Left cardiac atrium (tissue), 4 donors: ENCODE measurements at regions not wholly inside any gene's neighbourhood (a gene's known extent, or its start where the extent isn't known, plus 50 kb on each side); places are given as distances from the start of the nearest gene placed in this dataset.
A peak's percentile ranks its signal among the peaks of the same experiment; 100 is the strongest.

ENCODE experiments used
- ATAC-seq, 2 donors: fragments of 200-7000 bp; cut with Tn5 transposase; one replicate each; pipeline ENCODE4 v1.9.1; 2020; ENCODE audit warnings: mild to moderate bottlenecking in 2 of 2, moderate library complexity in 2 of 2
- DNase-seq: peaks from one replicate; pipeline ENCODE4 v3.0.0-alpha.2; 2020
- intact Hi-C, 2 donors: fragments of 100-400 bp; cut with DNase I; formaldehyde crosslinking; loops; one replicate each; pipeline versions ENCODE4 v1.14.1 to v1.15.1; 2022 to 2023
- donor health status: DM: no; HTN: yes; CAD: no.
- donor health status: DM: no; HTN: yes; CAD: no; lungs with severe emphysema.
- donor health status: DM: yes; HTN: yes; CAD: no.
- donor health status: Dilated cardiomyopathy.

- ATAC-seq (peak in 1 of 2 donors; percentile 59), DNase-seq (no peak)
- intact Hi-C loops: no loop called here
Measured at GRCh38 chr18:64333584-64333983, 184.7 kb upstream of the LINC00305 start.

- no peak for ATAC-seq
- no peak for DNase-seq
- intact Hi-C loops: no loop called here
Measured at GRCh38 chr18:64332835-64333234, 183.9 kb upstream of the LINC00305 start.

- ATAC-seq (no peak), DNase-seq (no peak)
- intact Hi-C loops: no loop called here
Measured at GRCh38 chr18:64331419-64331818, 182.5 kb upstream of the LINC00305 start.

- ATAC-seq: no peak
- intact Hi-C loops: no loop called here
- DNase-seq: no peak
Measured at GRCh38 chr18:64330931-64331330, 182.0 kb upstream of the LINC00305 start.

- intact Hi-C loops: no loop called here
- DNase-seq (no peak), ATAC-seq (no peak)
Measured at GRCh38 chr18:64330161-64330560, 181.3 kb upstream of the LINC00305 start.

GRCh38 chr18:64322189-64322588, 173.3 kb upstream of the LINC00305 start:
- ATAC-seq (no peak), DNase-seq (no peak)
- intact Hi-C loops: no loop called here

- DNase-seq (no peak), ATAC-seq (no peak)
- intact Hi-C loops: no loop called here
Measured at GRCh38 chr18:64318547-64318946, 169.7 kb upstream of the LINC00305 start.

- intact Hi-C loops: no loop called here
- DNase-seq (no peak), ATAC-seq (no peak)
Measured at GRCh38 chr18:64311859-64312258, 163.0 kb upstream of the LINC00305 start.

- ATAC-seq: no peak
- DNase-seq: no peak
- intact Hi-C loops: no loop called here
Measured at GRCh38 chr18:64295839-64296238, 147.0 kb upstream of the LINC00305 start.

- DNase-seq: no peak
- intact Hi-C loops: no loop called here
- ATAC-seq: no peak
Measured at GRCh38 chr18:64294967-64295366, 146.1 kb upstream of the LINC00305 start.

GRCh38 chr18:64288432-64288831, 139.5 kb upstream of the LINC00305 start:
- ATAC-seq (no peak), DNase-seq (no peak)
- intact Hi-C loops: no loop called here

GRCh38 chr18:64287926-64288325, 139.0 kb upstream of the LINC00305 start:
- ATAC-seq (no peak), DNase-seq (no peak)
- intact Hi-C loops: no loop called here

GRCh38 chr18:64283059-64283458, 134.2 kb upstream of the LINC00305 start:
- ATAC-seq (no peak), DNase-seq (no peak)
- intact Hi-C loops: no loop called here

- ATAC-seq: no peak
- no peak for DNase-seq
- intact Hi-C loops: no loop called here
Measured at GRCh38 chr18:64278026-64278425, 129.1 kb upstream of the LINC00305 start.

GRCh38 chr18:64276311-64277090, 127.6 kb upstream of the LINC00305 start:
- intact Hi-C loops: no loop called here
- ATAC-seq (peak; percentile 63 to 70), DNase-seq (peak; percentile 47)

GRCh38 chr18:64275593-64276300, 126.9 kb upstream of the LINC00305 start:
- DNase-seq (no peak), ATAC-seq (no peak)
- intact Hi-C loops: no loop called here

- intact Hi-C loops: no loop called here
- ATAC-seq: no peak
- no peak for DNase-seq
Measured at GRCh38 chr18:64273724-64274123, 124.8 kb upstream of the LINC00305 start.

- intact Hi-C loops: no loop called here
- no peak for ATAC-seq
Measured at GRCh38 chr18:64271975-64272659, 123.2 kb upstream of the LINC00305 start.

GRCh38 chr18:64271246-64271645, 122.4 kb upstream of the LINC00305 start:
- DNase-seq (no peak), ATAC-seq (no peak)
- intact Hi-C loops: no loop called here

More at GRCh38 chr18:64271975-64272659, 123.2 kb upstream of the LINC00305 start:
- no peak for DNase-seq

- ATAC-seq: no peak
- DNase-seq: no peak
- intact Hi-C loops: no loop called here
Measured at GRCh38 chr18:64270608-64271007, 121.7 kb upstream of the LINC00305 start.
